Heart right ventricle (tissue), 16 donors: ENCODE measurements at regions not wholly inside any gene's neighbourhood (a gene's known extent, or its start where the extent isn't known, plus 50 kb on each side); places are given as distances from the start of the nearest gene placed in this dataset.
A peak's percentile ranks its signal among the peaks of the same experiment; 100 is the strongest.

Experiments
- ATAC-seq, 8 donors: fragments of 200-7000 bp; cut with Tn5 transposase; one replicate each; pipeline ENCODE4 v1.9.1; 2020; ENCODE audit warnings: mild to moderate bottlenecking in 8 of 8, moderate library complexity in 8 of 8, moderate number of reproducible peaks in 1 of 8
- DNase-seq, 2 donors: peaks; one replicate each; pipeline ENCODE4 v3.0.0-alpha.2; 2020
- H3K27ac ChIP-seq, 10 donors: fragments of 200-600 bp; sonication (generic) in 2 of 10; one replicate each; pipeline versions ENCODE4 v1.5.0 to v1.8.0; 2020 to 2022; ENCODE audit warnings: mild to moderate bottlenecking in 3 of 10
- H3K27me3 ChIP-seq, 7 donors: fragments of 200-600 bp; one replicate each; pipeline ENCODE4 v1.8.0; 2021 to 2022; ENCODE audit warnings: mild to moderate bottlenecking in 2 of 7
- H3K36me3 ChIP-seq, 9 donors: fragments of 200-600 bp; sonication (generic) in 1 of 9; one replicate each; pipeline versions ENCODE4 v1.5.0 to v1.8.0; 2020 to 2022; ENCODE audit warnings: mild to moderate bottlenecking in 2 of 9
- H3K4me1 ChIP-seq, 9 donors: fragments of 200-600 bp; sonication (generic) in 1 of 9; one replicate each; pipeline versions ENCODE4 v1.5.0 to v1.8.0; 2020 to 2022; ENCODE audit warnings: mild to moderate bottlenecking in 4 of 9
- H3K4me3 ChIP-seq, 10 donors: fragments of 200-600 bp; sonication (generic) in 2 of 10; one replicate each; pipeline versions ENCODE4 v1.5.0 to v1.8.0; 2020 to 2022; ENCODE audit warnings: mild to moderate bottlenecking in 7 of 10, moderate library complexity in 2 of 10
- H3K9me3 ChIP-seq, 11 donors: fragments of 200-600 bp in 10 of 11; sonication (generic) in 2 of 11; one replicate each; pipeline versions ENCODE4 v1.5.0 to v1.8.0; 2013 to 2022; ENCODE audit warnings: mild to moderate bottlenecking in 2 of 11, control low read depth in 1 of 11, moderate library complexity in 1 of 11
- WGBS, 2 donors: extraction: QIAGEN DNeasy Blood & Tissue Kit; methylation state at CpG; one replicate each; pipeline ENCODE4 v1.1.7; 2013; ENCODE audit warnings: inconsistent platforms in 1 of 2; 5-methylcytosine and 5-hydroxymethylcytosine counted together
- intact Hi-C, 10 donors: fragments of 100-400 bp; cut with DNase I; formaldehyde crosslinking; loops; one replicate each; pipeline versions ENCODE4 v1.11.1 to v1.14.2; 2022
- TF ChIP-seq, protein P1 (sequence below), 9 donors: fragments of 200-600 bp; sonication (generic) in 2 of 9; IDR thresholded peaks; one replicate each; pipeline versions ENCODE4 v1.5.0 to v1.8.0; 2021 to 2022; ENCODE audit warnings: antibody characterized with exemption in 9 of 9, mild to moderate bottlenecking in 5 of 9, moderate library complexity in 1 of 9
- donor health status: Arrhythmogenic right ventricular cardiomyopathy.
- donor health status: ischemic (EF 13 %, LVEDD 7.1; RV severe dilation, severe dysfunction).
- donor health status: healthy with polysubstance abuse.
- donor health status: DM: no; HTN: yes; CAD: no.
- donor health status: DM: no; HTN: no; CAD: no.
- donor health status: ischemic (EF 25% LVEDD 6.9; RV normal size, moderate dysfunction).
- donor health status: ischemic (EF 25% LVEDD 5.7; RV mildly dilated, moderate dysfunction).
- donor health status: healthy.
- donor health status: DM: yes; HTN: yes; CAD: no.
- donor health status: Ischemic cardiomyopathy.
- donor health status: ischemic (EF 35%, LVEDD 5.7; RV mildly dilated, moderate dysfunction).
- donor health status: nonischemic (EF 11% LVEDD 7.7; RV severe dilation, severe dysfunction).
- donor health status: DM: yes; HTN: yes; CAD: no.
- donor health status: PGD.
- donor health status: ischemic (EF 29% LVEDD 5.4; RV normal size, mild dysfunction).
- donor health status: nonischemic (EF 23%, LVEDD 6.1; RV moderate dilation, normal function).

DNA sequence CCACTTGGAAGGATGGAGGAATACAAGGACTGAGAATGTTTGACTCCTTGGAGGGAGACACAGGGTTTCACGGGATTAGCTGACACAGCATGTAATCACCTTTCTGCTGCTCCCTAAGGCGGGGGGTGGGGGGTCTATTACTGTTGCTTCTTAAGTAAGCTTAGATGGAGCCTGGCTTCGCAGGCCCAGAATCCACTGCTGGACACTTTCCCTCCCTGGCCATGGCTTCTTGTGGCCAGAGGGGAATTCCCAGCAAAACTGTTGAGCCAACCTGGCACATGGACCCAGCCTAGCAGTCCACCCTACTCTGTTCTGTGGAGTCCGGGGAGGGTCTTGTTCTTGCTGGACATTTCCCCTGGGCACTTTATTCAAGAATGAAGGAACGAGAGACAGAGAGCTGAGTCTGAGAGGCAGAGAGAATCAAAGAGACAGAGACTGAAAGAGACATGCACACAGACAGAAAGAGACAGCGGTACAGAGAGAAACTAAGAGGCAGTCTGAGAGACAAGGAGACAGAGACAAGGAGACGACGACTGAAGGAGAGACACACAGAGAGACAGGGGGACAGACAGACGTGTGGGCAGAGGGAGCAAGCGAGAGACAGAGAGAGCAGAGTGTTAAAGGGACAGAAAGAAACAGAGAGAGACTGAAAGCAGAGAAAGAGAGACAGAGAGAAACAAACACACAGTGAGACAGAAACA is 55.6 kb upstream of the DLG1 start:
- Histone ChIP-seq H3K36me3 (no peaks in the 10 kb centered on the region), H3K4me1 (peaks cover 3 to 53% (median 27%) of the 10 kb centered on the region in 9 donors), H3K9me3 (peaks cover 0 to 4% (median 0%) of the 10 kb centered on the region in 11 donors), H3K27me3 (no peaks in the 10 kb centered on the region), H3K27ac (peak overlapping the region in 8 of 10 donors; percentile 22 to 85 (median 65)), H3K4me3 (peak overlapping the region in 5 of 10 donors; percentile 5 to 34 (median 25))
- WGBS, 2 donors: 65 to 75% methylated on average over 10 of the region's 10 CpGs
- no peak for DNase-seq
- intact Hi-C loops: loop anchor here in 2 of 10 donors (2.0 to 10.0 kb wide), 3 partner anchors 38 to 101 kb away; partner anchors contain the start of gene DLG1 (in 1 of the 2)
- TF ChIP-seq, protein P1, sequence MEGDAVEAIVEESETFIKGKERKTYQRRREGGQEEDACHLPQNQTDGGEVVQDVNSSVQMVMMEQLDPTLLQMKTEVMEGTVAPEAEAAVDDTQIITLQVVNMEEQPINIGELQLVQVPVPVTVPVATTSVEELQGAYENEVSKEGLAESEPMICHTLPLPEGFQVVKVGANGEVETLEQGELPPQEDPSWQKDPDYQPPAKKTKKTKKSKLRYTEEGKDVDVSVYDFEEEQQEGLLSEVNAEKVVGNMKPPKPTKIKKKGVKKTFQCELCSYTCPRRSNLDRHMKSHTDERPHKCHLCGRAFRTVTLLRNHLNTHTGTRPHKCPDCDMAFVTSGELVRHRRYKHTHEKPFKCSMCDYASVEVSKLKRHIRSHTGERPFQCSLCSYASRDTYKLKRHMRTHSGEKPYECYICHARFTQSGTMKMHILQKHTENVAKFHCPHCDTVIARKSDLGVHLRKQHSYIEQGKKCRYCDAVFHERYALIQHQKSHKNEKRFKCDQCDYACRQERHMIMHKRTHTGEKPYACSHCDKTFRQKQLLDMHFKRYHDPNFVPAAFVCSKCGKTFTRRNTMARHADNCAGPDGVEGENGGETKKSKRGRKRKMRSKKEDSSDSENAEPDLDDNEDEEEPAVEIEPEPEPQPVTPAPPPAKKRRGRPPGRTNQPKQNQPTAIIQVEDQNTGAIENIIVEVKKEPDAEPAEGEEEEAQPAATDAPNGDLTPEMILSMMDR (IDR thresholded peaks at IDR 0.05): no peak
- no peak for ATAC-seq

DNA sequence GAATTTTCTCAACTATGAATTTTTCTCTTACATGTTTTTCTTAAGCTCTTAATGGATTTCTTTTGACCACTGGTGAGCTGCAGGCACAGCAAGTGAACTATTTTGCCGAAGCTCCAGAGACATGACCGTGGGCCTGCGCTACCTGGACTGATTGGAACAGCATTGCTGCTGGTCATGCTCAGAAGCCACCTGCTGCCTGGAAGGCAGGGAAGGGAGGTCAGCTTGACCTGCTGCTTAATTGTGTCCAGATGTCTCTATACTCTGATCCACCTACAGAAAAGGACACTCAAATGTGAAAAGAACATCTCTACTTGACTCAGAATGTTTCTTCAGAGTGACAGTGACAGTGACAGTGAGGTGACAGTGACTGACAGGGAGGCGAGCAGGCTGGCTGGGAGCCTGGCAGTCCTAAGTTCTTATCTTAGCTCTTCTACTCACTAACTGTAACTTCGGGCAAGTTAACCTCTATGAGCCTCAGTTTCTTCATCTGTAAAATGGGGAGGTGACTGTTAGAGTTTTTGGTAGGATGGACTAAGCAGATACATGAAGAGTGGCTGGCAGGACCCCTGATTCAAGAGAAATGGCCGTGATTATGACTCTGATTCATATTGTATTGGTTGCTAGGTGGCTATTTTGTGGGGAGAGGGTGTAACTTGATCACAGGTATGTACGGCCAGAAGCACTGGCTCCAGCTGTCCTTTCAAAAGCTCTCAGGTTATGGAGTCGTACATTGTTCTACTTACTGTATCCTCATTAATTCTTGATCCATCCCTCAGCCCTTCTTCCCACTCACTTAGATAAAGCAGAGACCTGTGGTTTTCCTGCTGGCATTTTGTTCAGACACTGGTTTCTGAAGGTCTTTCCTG is 54.8 kb upstream of the DLG1 start:
- ATAC-seq (no peak), DNase-seq (no peak)
- Histone ChIP-seq H3K9me3 (no peaks in the 10 kb centered on the region), H3K27me3 (no peaks in the 10 kb centered on the region), H3K4me3 (no peak overlapping the region), H3K27ac (peak overlapping the region in 6 of 10 donors; percentile 30 to 85 (median 77)), H3K4me1 (peaks cover 3 to 53% (median 27%) of the 10 kb centered on the region in 9 donors), H3K36me3 (no peaks in the 10 kb centered on the region)
- WGBS, 2 donors: 55 to 66% methylated on average over 8 of the region's 8 CpGs
- TF ChIP-seq, protein P1 (IDR thresholded peaks at IDR 0.05): no peak
- intact Hi-C loops: loop anchor here in 2 of 10 donors (2.0 to 10.0 kb wide), 3 partner anchors 39 to 102 kb away; partner anchors contain the start of gene DLG1 (in 1 of the 2)

DNA sequence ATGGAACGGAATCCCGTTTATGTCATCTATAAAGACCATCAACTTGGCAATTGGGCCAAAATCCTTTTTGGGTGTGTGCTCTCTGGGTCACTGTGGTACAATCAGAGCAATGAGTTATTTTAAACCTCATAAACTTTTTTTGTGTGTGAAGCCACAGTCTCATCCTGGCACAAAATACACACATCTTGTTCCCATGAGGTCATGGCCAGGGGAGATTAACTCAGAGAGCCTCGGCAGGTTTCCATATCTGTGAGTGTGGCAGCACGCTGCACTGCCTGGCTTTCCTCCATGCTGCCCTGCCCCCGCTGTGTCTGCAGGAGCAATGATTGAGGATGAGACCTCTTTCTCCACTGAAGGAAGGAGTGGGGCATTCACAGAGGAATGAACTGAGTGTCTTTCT is 54.0 kb upstream of the DLG1 start:
- Histone ChIP-seq H3K9me3 (no peaks in the 10 kb centered on the region), H3K4me3 (no peak overlapping the region), H3K27me3 (no peaks in the 10 kb centered on the region), H3K4me1 (peaks cover 3 to 53% (median 27%) of the 10 kb centered on the region in 9 donors), H3K27ac (peak overlapping the region in 9 of 10 donors; percentile 34 to 87 (median 69)), H3K36me3 (no peaks in the 10 kb centered on the region)
- DNase-seq (peak; percentile 70 to 85), ATAC-seq (peak; percentile 71 to 91 (median 87))
- intact Hi-C loops: loop anchor here in 2 of 10 donors (2.0 to 10.0 kb wide), 3 partner anchors 40 to 102 kb away; partner anchors contain the start of gene DLG1 (in 1 of the 2)
- 34 to 37% methylated on average over 5 of the region's 5 CpGs for WGBS, 2 donors
- TF ChIP-seq, protein P1 (IDR thresholded peaks at IDR 0.05): no peak

DNA sequence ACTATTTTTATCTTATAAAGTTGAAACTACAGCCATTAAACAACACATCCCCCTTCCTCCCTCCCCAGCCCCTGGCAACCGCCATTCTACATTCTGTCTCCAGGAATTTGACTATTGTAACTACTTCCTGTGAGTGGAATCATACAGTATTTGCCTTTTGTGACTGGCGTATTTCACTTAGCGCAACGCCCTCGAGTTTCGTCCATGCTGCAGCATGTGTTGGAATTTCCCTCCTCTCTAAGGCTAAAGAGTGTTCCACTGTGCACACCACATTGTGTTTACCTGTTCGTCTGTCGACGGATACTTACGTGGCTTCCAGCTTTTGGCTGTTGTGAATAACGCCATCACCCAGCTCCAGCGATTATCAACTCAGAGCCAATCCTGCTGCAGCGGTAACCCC is 52.0 kb upstream of the DLG1 start:
- Histone ChIP-seq H3K36me3 (no peaks in the 10 kb centered on the region), H3K27ac (peak overlapping the region in 1 of 10 donors; percentile 11), H3K4me3 (no peak overlapping the region), H3K27me3 (no peaks in the 10 kb centered on the region), H3K4me1 (peaks cover 3 to 38% (median 27%) of the 10 kb centered on the region in 9 donors), H3K9me3 (no peaks in the 10 kb centered on the region)
- intact Hi-C loops: loop anchor here in 2 of 10 donors (5.0 to 10.0 kb wide), 2 partner anchors 42 to 104 kb away; no protein-coding TSS in a partner anchor
- 85 to 87% methylated on average over 13 of the region's 13 CpGs for WGBS, 2 donors
- TF ChIP-seq, protein P1 (IDR thresholded peaks at IDR 0.05): no peak
- ATAC-seq: no peak
- DNase-seq: no peak
